Tibial artery (tissue), 4 donors: ENCODE measurements at regions not wholly inside any gene's neighbourhood (a gene's known extent, or its start where the extent isn't known, plus 50 kb on each side); places are given as distances from the start of the nearest gene placed in this dataset.

Experiments used
- DNase-seq, 2 donors: peaks; one replicate each; pipeline ENCODE4 v3.0.0-alpha.2; 2019
- H3K27ac ChIP-seq, 2 donors: fragments of 200-600 bp; sonication (generic) in 1 of 2; 1 replicate in 1 of 2; 2 replicates in 1 of 2; pipeline ENCODE4 v1.5.1; 2018 to 2019; ENCODE audit warnings: mild to moderate bottlenecking in 1 of 2
- H3K27me3 ChIP-seq, 2 donors: fragments of 200-600 bp; sonication (generic) in 1 of 2; one replicate each; pipeline versions ENCODE4 v1.5.1 to v1.6.0; 2016 to 2019
- H3K36me3 ChIP-seq, 3 donors: fragments of 200-600 bp; sonication (generic) in 2 of 3; one replicate each; pipeline ENCODE4 v1.5.1; 2016 to 2019; ENCODE audit warnings: mild to moderate bottlenecking in 2 of 3
- H3K4me1 ChIP-seq, 4 donors: fragments of 200-600 bp; sonication (generic) in 2 of 4; 1 replicate in 3 of 4; 2 replicates in 1 of 4; pipeline ENCODE4 v1.5.1; 2016 to 2019
- H3K4me3 ChIP-seq, 2 donors: fragments of 200-600 bp; sonication (generic) in 1 of 2; 1 replicate in 1 of 2; 2 replicates in 1 of 2; pipeline ENCODE4 v1.5.1; 2018 to 2019; ENCODE audit warnings: mild to moderate bottlenecking in 2 of 2
- H3K9me3 ChIP-seq, 3 donors: fragments of 200-600 bp; sonication (generic) in 1 of 3; one replicate each; pipeline ENCODE4 v1.5.1; 2016 to 2019
- CTCF ChIP-seq, 2 experiments: fragments of 200-600 bp in 1 of 2; fragments of 450-650 bp in 1 of 2; IDR thresholded peaks; one replicate each; pipeline ENCODE4 v1.5.1; 2017 to 2019; ENCODE audit warnings: antibody characterized with exemption in 2 of 2, mild to moderate bottlenecking in 1 of 2, moderate library complexity in 1 of 2
- intact Hi-C: fragments of 100-400 bp; cut with DNase I; formaldehyde crosslinking; loops from one replicate; pipeline ENCODE4 v1.15.0; 2023; ENCODE audit warnings: low total_unique reads

DNA sequence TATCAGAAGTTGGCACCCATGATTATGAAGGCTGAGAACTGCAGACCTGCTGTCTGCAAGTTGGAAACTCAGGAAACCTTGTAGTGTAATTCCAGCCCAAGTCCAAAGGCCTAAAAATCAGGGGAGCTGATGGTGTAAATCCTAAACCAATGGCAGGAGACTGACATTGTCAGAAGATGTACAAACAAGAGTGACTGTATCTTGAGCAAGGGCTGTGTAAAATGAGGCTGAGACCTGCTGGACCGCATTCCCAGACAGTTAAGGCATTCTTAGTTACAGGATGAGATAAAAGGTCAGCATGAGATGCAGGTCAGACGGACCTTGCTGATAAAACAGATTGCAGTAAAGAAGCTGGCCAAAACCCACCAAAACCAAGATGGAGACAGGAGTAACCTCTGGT lies 147.7 kb downstream of the COG6 start:
- Histone ChIP-seq H3K27me3 (no peaks in the 10 kb centered on the region), H3K27ac (no peak overlapping the region), H3K4me3 (no peak overlapping the region), H3K4me1 (no peaks in the 10 kb centered on the region), H3K36me3 (no peaks in the 10 kb centered on the region), H3K9me3 (no peaks in the 10 kb centered on the region)
- intact Hi-C loops, result no loop called here
- DNase-seq, result no peak
- no peak for TF ChIP-seq CTCF (IDR thresholded peaks at IDR 0.05)

- Histone ChIP-seq H3K4me1 (no peaks in the 10 kb centered on the region), H3K36me3 (no peaks in the 10 kb centered on the region), H3K9me3 (no peaks in the 10 kb centered on the region), H3K27ac (no peak overlapping the region), H3K27me3 (no peaks in the 10 kb centered on the region), H3K4me3 (no peak overlapping the region)
- no peak for TF ChIP-seq CTCF (IDR thresholded peaks at IDR 0.05)
- intact Hi-C loops, result no loop called here
- no peak for DNase-seq
Observed at GRCh38 chr13:39803851-39804250, 148.4 kb downstream of the COG6 start.

GRCh38 chr13:39804332-39805210 lies 149.1 kb downstream of the COG6 start:
- H3K9me3 ChIP-seq, result no peaks in the 10 kb centered on the region
- no peak for TF ChIP-seq CTCF (IDR thresholded peaks at IDR 0.05)
- H3K27me3 ChIP-seq, result no peaks in the 10 kb centered on the region
- no peaks in the 10 kb centered on the region for H3K4me1 ChIP-seq
- no peak overlapping the region for H3K27ac ChIP-seq
- no peak for DNase-seq
- no peaks in the 10 kb centered on the region for H3K36me3 ChIP-seq
- intact Hi-C loops, result no loop called here
- no peak overlapping the region for H3K4me3 ChIP-seq

GRCh38 chr13:39809466-39809865 lies 154.0 kb downstream of the COG6 start:
- no peaks in the 10 kb centered on the region for H3K4me1 ChIP-seq
- no peak overlapping the region for H3K4me3 ChIP-seq
- H3K9me3 ChIP-seq, result no peaks in the 10 kb centered on the region
- H3K27me3 ChIP-seq, result no peaks in the 10 kb centered on the region
- no peaks in the 10 kb centered on the region for H3K36me3 ChIP-seq
- intact Hi-C loops, result no loop called here
- H3K27ac ChIP-seq, result no peak overlapping the region
- no peak for DNase-seq
- no peak for TF ChIP-seq CTCF (IDR thresholded peaks at IDR 0.05)

GRCh38 chr13:39810091-39810877 lies 154.8 kb downstream of the COG6 start:
- intact Hi-C loops, result no loop called here

More at GRCh38 chr13:39810091-39810877, 154.8 kb downstream of the COG6 start:
- Histone ChIP-seq H3K36me3 (no peaks in the 10 kb centered on the region), H3K4me3 (no peak overlapping the region), H3K27ac (no peak overlapping the region), H3K9me3 (no peaks in the 10 kb centered on the region), H3K4me1 (no peaks in the 10 kb centered on the region), H3K27me3 (no peaks in the 10 kb centered on the region)
- no peak for DNase-seq
- no peak for TF ChIP-seq CTCF (IDR thresholded peaks at IDR 0.05)
